NCI-H345 (cell line): ENCODE measurements at regions not wholly inside any gene's neighbourhood (a gene's known extent, or its start where the extent isn't known, plus 50 kb on each side); places are given as distances from the start of the nearest gene placed in this dataset.
A peak's percentile ranks its signal among the peaks of the same experiment; 100 is the strongest.
"Not testable (repeated sequence)": the region's sequence is repeated elsewhere in the genome, so short reads cannot be mapped to it uniquely, and the experiment has no call there.

Experiments used
- DNase-seq: peaks from one replicate; lab custom pipeline; 2025; lab: John Stamatoyannopoulos, UW

GRCh38 chr11:80346353-80347059, 905.7 kb upstream of the TENM4 start:
- no peak for DNase-seq

DNA sequence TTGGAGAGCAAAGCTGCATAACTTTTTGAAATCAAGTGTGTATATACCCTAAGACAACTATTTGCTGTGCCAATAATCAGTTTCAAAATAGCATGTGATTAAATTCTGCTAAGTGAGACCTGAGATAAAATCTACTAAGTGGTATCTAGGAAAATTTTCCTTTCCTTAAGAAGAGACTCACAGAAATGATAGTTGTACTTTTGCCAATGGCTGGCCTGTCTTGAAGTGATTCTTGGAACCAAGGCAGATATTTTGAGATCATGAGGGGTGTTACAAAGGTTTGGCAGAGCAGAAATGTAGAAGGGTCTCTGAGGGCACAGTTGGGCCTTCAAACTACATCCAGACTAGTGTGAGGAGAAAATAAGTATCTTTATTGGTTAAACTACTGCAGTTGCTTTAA, 902.6 kb upstream of the TENM4 start:
- DNase-seq = no peak

DNA sequence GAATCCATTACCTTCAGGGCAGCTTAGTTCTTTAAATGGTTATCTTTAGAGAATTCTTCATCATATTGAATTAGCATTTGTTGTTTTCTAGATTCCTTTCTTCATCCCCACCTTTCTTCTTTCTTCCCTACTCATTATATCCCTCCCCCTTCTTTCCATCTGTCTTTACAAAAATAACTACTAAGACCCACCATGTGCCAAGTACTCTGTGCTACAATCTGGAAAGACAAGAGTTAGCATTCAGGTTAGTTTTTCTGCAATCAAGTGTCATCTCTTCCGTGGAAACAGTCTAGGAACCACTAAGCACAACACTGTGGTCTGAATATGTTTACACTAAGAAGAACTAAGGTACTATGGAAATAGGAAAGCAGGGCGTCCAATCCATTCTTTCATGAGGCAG, 897.4 kb upstream of the TENM4 start:
- DNase-seq = no peak

GRCh38 chr11:80331694-80332093, 890.9 kb upstream of the TENM4 start:
- DNase-seq = no peak

- no peak for DNase-seq
Measured at GRCh38 chr11:80330264-80330663, 889.4 kb upstream of the TENM4 start.

- DNase-seq = no peak
Measured at GRCh38 chr11:80328774-80329173, 887.9 kb upstream of the TENM4 start.

GRCh38 chr11:80327956-80328614, 887.3 kb upstream of the TENM4 start:
- DNase-seq = no peak

DNA sequence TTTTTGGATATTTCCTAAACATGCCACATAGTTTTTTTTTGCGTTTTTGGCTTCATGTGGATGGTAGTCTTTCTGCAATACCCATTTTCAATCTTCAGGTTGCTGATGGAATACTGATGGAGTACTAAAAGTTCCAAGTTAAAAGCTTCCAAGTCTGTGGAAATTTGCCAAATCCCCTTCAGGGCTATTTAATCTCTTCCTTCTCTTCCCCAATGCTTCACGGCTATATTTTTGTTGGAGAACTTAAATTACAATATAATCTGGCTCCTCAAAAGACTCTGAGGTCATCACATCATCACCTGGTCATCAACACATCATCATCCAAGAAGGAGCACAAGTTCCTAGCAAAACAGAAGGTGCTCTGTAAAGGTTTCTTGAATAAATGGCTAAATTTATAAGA, 881.0 kb upstream of the TENM4 start:
- no peak for DNase-seq

DNA sequence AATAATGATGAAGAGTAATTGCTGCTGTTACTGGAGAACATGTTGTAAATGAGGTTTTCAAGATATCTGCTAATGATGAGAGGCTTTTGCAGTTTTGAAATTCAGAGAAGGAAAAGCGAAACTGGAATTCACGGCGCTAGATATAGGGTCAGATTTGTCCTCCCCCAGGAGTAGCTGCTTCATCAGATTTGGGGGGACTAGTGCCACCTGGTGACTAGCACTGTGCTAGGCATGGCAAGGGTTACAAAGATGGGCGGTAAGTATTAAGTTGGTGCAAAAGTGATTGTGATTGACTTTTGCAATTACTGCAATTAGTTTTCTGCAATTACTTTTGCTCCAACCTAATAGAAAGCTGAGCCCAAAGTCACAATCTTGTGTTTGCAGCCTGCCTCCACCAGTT, 879.9 kb upstream of the TENM4 start:
- DNase-seq = peak; percentile 18

GRCh38 chr11:80320226-80320625, 879.4 kb upstream of the TENM4 start:
- peak; percentile 49 for DNase-seq

GRCh38 chr11:80317612-80318011, 876.8 kb upstream of the TENM4 start:
- DNase-seq = no peak

DNA sequence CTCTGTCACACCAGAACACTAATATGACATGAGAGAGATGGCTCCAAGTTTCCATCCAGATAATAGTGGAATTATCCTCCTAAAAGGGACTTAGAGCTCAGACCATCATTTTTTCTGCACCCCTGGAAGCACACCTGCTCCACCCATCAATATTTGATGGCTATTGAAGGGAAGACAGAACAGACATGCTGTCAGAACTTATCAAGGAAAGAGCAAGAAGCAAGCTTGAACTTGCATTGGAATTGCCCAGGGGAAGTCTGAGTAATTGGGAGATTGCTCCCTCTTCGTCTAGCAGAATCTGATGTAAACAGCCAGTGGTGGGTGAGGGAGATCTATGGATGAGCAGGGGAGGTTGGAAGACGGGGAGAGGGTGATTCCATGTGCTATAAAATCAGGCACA, 874.4 kb upstream of the TENM4 start:
- DNase-seq = no peak

DNA sequence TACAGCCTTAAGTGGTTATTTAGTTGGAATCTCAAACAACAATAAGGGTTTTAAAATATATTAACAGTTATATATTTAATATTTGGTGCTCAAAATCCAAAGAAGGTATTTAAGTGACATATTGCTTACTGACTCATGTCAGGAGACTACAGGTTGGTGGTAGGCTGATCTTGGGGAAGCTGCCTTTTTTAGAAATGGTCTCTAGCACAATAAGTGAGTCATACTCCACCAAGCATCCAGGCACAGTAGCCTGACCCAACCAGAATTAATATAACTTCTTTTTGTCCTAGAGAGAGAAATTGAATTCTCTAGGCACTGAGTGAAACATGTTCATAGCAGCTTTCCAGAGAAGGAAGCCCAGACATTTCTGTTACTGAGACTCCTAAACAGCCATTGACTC, 868.5 kb upstream of the TENM4 start:
- no peak for DNase-seq

DNA sequence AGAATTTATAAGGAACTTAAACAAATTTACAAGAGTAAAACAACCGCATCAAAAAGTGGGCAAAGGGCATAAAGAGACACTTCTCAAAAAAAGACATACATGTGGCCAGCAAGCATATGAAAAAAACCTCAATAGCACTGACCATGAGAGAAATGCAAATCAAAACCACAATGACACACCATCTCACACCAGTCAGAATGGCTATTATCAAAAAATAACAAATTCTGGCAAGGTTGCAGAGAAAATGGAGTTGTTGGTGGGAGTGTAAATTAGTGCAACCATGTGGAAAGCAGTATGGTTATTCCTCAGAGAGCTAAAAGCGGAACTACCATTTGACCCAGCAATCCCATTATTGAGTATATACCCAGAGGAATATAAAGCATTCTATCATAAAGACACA, 866.8 kb upstream of the TENM4 start:
- no peak for DNase-seq

DNA sequence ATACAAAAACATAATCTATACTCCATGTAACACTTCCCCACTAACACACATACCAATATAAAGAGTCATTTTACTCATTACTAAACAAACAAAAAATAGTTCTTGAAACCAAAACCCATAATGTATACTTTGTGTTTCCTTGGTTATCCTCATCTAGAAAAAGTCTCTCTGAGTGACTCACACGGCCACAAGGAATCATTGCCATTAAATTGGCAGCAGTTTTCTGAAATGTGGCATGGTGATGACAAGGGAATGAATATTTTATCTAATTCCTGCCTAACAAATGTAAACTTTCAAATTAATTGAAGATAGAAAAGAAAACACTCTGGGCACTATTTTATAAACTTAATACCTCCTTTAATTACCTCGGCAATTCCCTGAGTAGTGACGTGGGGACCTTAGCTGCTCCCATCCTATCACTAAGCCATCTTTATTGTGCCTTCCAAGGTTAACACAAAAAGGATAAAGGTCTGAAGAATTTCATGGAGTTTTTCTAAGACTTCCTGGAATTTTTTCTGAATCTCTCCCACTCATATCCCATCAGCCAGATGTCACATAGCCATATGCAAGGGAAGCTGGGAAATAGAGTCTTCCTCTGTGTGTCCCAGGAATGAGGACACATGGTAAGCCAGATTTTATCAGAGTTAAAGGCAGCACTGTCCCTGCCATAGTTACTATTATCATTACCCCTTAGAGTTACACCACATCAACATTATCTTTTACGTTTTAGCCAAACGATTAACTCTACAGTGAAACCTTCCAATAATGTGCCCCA, 857.2 kb upstream of the TENM4 start:
- no peak for DNase-seq

DNA sequence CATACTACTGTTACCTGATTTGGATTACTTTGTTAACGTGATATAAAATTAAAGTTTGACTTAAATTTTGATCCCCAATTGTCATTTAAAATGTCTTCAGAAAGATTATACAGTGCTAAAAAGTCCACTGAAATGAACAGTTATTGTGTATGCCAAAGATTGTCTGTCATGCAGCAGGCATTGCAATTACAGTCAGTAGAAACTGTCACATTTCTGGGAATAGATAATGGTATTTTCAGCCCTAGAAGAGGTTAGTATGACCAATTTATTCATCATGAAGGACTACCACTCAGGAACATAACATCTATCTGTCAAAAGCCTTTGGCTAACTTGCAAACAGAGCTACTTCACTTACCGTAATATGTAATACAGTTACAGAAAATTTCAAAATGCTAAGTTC, 852.5 kb upstream of the TENM4 start:
- DNase-seq = no peak

GRCh38 chr11:80284946-80285785, 844.3 kb upstream of the TENM4 start:
- no peak for DNase-seq

DNA sequence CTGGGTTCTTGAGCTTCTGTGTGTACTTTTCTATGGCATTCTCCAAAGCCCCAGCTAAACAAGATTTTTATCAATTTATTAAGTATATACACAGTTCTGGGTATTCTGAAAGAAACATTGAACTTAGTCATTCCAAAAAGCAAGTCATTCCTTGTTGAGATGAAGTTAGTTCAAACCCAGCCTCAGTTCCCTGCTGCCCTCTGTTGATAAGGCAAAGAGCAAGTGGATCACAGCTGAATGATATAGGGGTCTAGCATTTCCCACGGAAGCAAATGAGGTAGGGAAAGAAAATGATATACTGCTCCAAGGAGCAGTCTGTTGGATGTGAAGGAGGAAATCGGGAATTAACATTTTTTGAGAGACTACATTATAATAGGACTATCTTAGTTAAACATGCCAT, 841.8 kb upstream of the TENM4 start:
- no peak for DNase-seq

GRCh38 chr11:80281194-80281593, 840.4 kb upstream of the TENM4 start:
- DNase-seq = no peak

DNA sequence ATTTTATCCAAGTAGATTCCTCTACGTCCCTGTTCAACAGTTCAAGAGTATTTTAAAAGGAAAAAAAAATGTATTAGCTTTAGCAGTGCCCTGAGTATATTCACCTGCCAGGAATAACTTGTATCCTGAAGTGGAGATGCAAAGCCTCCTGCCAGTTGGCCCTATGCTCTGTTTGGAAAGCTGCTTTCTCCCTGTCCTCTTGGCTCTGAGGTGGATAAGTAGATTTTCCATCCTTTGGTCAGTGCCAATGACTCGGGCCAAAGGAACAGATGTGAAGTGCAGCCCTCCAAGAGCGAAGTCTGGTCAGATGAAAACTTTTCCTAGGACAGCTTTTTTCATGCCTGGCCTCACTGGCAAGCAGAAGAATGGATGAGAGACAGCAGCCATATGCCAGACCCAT, 839.9 kb upstream of the TENM4 start:
- DNase-seq = no peak

DNA sequence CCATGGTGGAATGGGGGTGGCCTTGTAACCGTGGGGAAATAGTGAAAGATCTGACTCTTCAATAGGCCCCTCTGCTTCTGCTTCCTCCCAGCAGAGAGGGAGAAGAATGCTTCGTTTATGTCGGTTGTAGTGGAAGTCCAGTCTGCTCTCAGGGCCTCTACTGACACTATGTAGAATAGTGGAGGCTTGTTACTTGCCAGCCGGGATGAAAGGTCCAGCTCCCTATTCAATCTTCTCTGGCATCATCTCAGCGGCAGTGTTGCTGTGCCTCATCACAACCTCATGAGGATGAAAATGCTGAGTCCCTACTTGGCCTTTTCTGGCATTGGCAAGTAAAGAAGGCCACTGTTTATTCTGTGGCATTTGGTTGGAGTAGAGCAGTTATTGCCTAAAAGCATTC, 820.9 kb upstream of the TENM4 start:
- DNase-seq = no peak

- DNase-seq = not testable (repeated sequence)
Measured at GRCh38 chr11:80257319-80258015, 816.6 kb upstream of the TENM4 start.
